SIG-M5 (cell line): ENCODE measurements at regions not wholly inside any gene's neighbourhood (a gene's known extent, or its start where the extent isn't known, plus 50 kb on each side); places are given as distances from the start of the nearest gene placed in this dataset.

ENCODE experiments used
- DNase-seq: peaks from one replicate; lab custom pipeline; 2025; lab: John Stamatoyannopoulos, UW

DNA sequence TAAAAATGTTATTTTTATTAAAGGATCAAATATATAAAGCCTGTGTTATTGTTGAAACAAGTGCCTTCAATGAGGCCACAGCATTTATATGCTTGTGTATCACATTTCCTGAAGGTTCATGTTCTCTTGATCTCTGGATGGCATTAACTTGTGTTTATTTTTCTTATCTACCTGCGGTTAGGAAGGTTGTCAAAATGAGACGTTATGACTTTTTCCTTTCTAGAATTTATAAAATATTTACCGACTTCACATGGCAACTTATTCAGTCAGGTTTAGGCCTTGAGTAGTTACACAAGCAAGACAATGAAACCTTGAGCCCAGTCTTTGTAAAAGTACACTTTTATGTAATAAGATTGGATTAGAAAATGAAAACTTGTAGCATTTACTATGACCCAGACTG, 196.4 kb upstream of the ACVR2A start:
- no peak for DNase-seq

DNA sequence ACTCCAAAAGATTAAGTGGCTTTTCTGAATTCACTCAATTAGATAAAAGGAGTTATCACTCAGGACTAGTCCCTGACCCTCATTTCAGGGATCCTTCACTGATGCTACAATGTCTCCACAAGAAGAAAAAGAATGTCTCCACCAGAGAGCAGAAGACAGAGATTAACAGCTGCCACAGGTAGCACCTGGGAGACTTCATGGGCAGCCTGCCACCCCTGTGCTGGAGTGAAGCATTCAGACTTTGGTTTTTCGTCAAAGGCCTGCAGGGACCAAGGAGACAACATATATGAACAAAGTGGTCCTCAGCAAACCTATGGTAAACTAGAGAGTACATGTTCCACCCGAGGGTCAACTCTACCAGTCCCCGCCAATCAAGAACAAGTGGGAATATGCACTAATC, 197.0 kb upstream of the ACVR2A start:
- DNase-seq: no peak

DNA sequence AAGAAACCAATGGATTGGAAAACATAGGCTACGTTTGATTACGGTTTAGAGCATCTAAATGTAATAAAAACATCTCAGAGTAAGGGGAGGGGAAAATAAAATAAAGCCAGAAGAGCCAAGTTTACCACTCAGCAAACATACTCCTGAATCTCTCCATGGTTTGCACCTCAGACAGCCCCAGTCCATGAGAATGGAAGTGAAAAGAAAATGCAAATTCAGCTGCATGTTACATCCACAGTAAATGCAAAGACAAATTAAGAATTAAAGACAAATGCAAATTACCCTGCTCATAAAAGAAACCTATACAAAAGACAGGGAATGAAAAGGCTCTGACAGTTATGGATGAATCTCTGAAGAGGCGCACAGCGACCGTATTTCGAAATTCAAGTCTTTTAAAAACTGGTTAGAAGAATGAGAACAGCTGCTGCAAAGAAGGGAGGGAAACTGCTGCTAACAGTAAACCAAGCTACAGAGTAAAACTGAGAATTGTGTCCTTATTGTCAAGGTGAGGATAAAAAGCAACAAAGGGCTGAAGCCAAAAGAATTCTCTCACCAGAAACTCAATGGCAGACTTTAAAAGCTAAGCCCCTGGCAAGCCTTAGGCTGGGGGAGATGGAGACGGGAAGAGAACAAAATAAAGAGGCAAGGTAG, 197.9 kb upstream of the ACVR2A start:
- DNase-seq: no peak

DNA sequence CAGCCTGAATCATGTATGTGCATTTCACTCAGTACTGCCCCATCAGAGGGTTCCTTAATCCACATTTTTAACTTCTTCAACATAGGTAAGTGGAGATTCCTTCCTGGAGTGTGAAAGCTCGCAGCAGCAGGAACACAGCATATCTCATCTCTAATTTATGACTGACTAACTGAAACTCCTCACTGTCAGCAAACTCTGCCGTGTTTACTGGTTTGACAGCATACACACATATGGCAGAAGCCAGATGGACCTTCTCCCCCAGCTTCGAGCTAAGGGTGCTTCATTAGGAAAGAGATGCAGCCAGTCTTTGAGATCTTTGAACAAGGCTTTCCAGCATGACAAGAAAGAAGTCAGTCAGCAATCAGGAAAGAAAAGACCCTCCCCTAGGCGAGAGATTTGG, 200.3 kb upstream of the ACVR2A start:
- no peak for DNase-seq

DNA sequence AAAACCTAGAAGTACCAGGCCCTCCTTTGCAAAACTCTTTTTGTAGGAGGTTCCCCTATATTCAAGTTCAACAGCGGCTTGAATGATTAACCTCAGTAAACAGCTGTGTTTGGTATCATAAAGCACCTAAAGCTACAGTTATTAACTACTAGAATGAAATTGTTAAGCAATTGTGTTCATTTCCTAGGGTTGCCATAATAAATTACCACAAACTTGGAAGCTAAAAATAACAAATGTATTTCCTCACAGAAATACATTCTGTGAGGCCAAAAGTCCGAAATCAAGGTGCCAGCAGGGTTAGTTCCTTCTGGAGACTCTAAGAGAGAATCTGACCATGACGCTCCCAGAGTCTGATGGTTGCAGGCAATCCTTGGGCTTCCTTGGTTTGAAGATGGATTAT, 202.1 kb upstream of the ACVR2A start:
- no peak for DNase-seq

DNA sequence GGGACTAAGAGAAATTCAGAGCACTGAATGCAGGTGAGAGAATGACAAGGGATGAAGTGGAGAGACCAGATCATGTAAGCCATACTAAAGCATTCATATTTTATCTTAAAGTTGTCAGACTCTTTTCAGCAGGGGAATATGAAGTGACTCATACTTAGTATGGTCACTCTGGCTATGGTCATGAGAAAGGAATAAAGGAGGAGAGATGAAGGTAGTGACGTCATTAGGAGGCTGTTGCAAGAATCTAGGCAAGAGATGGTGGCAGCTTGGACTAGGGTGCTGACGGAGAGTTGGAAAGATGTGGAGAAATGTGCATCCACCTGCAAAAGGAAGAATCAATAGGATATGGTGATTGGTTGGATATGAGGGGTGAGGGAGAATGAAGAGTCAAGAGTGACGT, 203.2 kb upstream of the ACVR2A start:
- no peak for DNase-seq

DNA sequence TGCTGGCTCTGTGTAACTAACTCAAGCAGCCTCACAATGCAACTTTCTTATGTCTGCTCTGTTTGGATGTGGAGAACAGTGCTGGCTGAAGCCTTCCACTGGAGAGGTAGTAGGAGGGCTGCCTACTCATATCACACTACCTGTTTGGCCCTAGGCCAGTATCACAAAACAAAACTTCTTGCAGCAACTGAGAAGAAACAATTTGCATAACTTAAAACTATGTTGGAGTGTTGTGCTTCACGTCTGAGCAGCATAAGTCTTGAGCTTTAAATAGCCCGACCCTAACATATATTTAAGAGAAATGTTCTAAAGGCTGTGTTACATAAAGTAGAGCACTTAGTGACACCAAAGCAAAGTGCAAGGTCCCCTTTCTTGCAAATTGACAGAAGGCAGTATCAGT, 204.9 kb upstream of the ACVR2A start:
- no peak for DNase-seq

DNA sequence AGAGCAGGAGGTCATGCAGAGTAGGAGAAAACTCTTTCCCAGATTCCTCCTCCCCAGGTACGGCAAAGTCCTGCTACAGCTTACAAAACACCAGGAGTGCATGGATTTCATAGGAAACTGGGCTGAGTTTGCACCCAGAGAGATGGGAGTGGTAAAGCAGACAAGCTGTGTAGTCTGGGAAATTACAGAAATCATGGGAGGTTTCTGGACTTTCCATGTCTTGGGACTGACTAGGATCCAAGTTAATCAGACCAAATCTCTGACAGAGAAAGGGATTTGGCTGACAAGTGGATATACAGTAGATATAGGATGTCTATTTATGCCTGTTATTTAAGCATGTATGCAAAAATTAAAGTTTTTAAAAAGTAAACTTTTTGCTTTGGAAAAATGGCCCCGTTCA, 205.4 kb upstream of the ACVR2A start:
- no peak for DNase-seq

DNA sequence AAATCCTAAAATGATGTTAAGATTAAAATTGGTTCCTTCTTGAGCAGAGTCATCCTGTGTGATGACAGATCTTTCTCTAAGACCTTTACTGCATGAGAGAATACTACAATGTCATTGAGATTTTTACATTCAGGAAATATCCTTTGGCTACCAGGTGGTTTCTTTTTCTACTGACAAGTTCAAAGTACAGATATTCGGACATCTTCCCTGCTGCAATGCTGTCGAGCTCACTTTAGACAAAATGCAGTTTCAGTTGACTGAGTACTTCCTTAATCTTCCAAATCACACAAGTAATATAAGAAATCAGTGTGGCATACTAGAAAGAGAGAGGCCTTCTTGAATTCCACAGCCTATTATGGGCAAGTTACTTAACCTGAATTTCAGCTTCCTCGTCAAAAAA, 207.9 kb upstream of the ACVR2A start:
- DNase-seq: no peak

DNA sequence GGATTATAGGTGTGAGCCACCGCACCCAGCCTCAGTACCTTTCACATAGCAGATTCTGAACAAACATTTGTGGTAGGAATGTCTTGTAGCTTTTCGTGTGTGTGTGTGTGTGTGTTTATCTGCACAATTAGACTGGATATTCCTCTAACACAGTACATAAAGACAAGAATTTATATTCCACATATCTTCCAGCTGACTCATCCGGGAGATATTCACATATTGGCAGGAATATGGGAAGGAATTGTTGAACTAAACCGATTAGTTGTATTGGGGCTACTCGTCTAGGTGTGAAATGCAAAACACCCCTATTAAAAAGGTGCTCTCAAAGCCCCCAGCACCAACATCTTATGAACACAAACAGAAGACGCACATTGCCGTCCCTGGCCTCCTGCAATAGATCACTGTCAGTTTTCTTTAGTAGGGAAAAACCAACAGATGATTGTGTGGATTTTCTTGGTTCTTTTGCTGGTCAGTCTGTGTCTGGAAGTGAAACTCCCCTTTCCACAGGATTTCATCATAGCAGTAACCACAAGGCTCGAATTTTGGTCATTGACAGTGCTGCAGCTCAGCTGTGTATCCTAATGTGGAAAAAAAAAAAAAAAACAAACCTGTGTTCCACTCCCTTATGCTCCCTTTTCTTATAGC, 208.5 kb upstream of the ACVR2A start:
- no peak for DNase-seq

DNA sequence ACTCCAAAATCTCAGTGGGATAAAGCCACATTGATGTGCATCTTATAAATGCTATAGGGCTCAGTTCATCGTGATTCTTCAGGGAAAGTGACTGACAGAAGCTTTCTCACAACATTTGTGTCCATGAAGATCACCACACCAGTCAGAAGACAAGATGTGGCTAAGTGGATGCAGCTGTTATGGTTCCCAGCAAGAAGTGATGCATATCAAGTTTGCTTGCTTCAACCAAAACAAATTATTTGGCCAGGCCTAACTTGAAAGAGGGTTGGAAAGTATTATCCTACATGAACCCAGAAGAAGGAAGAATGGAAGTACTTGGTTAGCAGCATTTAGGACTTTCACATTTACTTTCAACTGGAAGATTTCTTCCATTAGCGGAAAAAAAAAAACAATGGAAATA, 210.0 kb upstream of the ACVR2A start:
- DNase-seq: no peak

DNA sequence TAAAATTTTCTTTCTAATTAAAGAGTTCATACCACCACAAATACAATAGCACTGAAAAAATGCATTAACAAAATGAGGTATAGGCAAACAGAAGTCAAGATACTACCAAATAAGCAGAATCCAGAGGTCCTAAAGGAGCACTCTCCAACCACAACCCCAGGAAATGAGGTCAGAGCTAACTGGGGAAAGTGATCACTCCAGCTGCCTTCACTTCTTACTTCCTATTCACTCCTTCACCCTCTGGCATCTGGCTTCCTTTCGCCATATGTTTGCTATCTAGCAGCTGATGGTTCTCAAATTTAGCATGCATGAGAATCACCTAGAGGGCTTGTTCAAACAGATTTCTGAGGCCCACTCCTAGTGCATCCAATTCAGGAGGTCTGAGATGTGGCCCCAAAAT, 212.6 kb upstream of the ACVR2A start:
- no peak for DNase-seq

DNA sequence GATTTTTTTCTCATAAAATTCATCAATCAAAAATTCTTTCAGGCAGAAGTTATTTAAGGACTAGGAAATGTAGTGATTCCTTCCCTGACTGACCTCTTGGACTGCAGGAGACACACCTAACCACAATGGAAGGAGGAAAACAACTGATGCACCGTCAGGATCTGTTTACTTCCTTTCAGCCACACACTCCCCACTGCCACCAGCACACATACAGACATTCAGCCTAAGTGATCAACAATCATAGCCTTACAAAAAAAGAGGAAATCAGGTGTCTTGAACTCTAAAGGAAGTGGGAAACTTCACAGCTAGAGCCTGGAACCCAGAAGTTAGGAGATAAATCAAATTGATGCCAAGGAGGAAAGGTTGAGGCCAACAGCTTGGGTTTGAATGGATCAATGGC, 213.5 kb upstream of the ACVR2A start:
- DNase-seq: no peak

DNA sequence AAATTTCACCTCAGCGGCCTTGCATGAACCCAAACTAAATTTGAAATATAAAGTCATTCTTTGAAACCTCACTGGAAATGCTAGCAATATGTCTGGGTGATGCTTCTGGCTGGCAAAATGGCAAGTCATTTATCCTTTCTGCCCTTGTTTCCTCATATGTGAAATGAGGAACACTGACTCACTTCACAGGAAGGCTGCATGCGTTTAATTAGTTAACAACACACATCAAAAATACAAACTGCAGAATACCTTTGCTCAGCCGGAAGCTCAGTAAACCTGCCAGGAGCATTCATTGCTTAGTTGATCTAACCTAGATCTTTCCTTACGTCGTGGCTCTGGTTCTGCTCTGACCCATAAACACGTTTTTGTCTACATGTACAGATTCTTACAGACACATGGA, 214.2 kb upstream of the ACVR2A start:
- no peak for DNase-seq

DNA sequence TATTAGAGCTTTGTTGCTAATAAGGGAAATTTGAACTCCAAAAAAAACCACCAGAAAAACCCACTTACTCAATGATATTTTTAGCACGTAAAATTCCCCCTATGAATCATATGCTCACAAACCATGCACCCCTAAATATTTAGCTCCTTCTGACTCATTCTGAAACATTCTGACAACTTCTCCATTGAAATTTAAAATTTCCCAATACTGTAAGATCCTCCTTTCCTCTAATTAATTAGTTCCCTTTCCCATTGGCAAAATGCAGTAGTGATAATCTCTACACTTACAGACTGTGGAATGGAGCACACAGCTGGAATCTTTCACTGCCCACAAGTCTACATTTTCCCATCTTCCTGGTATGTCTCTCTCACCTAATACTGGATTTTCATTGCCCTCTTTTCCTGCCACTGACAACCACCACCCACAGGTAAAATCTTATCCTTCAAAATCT, 215.8 kb upstream of the ACVR2A start:
- DNase-seq: no peak

DNA sequence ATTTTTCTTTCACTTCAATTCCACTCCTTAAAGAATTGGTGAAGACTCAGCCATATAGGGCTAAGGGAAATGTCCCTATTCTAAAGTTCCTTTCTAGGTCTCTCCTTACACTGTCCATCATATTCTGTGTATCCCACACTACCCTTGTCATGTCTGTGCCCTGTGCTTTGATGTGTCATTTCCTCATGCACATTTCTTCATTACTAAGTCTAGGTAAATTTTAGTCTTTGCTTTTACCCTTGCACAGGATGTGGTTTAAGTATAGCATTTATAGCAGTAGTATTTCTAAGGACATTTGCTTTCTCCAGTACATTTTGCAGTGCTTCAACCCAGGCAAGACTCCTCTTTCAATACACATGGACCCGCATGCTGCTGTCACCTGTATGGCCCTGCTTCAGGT, 221.5 kb upstream of the ACVR2A start:
- DNase-seq: no peak

DNA sequence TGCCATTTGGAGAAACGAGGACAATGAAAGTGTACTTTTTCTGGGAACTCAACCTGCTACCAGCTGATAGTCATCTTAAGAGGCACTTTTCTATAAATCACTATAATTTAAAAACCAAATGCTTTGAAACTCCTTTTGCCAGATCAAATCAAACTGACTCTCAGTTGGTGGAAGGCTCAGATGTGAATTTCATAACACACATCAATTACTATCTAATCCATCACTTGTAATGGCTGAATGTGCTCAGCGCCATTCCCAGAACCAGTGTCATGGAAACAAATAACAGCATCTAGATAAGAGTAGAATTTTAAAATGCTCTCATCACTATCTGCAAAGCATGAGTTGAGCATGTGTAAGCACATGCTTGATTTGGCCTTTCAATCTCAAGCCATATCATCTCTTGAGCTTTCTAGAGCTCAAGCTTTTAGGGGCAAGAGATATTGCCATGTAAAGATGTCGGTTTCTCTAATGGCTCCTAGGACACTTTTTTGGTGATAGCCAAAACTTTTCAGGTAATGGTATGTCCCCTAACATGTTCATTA, 223.1 kb upstream of the ACVR2A start:
- DNase-seq: no peak

DNA sequence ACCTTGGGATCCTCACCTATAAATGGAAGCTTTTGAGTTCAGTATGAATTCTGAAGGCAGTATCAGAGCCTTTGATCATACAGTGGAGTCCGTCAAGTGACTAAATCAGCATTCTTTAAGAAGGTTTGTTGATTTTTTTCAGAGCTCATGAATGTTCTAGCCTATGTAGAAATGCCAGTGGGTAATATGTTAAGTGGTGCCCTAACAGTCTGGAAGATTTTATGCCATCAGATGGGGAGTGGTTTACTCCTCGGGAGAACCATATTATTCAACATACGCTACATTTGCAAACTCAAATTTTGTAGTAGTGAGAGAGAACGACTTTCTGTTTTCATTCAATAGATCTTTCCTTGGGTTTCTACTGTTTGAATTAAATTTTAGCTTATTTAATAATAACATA, 225.0 kb upstream of the ACVR2A start:
- DNase-seq: no peak

DNA sequence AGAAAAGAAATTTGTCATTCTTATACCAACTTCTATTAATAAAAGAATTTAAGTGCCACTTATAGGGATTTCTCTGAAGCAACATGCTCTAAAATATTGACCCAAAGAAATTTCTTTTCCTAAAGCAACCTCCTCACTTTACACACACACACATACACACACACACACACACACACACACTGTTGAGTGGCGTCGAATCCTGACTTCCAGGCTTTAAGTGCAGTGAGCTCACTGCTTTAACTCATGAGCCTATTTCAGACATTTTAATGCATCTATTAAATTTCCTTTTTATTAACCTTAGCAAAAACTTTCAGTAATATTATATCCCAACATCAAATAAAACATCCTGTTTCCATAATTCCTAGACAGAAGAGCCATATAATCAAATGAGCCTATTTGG, 229.1 kb upstream of the ACVR2A start:
- no peak for DNase-seq

DNA sequence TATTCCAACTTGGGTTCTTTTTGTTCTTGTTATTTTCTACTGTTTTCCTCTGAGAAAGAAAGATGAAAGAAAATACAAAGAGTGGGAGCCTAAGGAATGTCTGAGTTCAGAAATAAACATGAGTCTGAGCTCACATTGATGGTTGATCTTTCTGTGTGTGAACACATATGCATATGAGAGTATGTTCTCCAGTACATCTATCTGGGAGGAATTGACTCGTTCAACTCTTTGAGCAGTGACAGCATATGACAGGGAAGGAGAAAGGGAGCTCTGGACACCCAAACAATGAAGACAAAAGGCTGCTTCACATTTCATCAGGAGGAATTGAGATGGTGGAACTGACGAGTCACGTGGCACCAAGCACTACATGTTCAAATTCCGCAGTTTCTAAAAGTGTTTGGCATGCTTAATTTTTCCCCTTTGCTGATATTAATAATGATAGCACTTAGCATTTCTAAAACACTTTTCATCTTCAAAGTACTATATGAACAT, 229.8 kb upstream of the ACVR2A start:
- no peak for DNase-seq

DNA sequence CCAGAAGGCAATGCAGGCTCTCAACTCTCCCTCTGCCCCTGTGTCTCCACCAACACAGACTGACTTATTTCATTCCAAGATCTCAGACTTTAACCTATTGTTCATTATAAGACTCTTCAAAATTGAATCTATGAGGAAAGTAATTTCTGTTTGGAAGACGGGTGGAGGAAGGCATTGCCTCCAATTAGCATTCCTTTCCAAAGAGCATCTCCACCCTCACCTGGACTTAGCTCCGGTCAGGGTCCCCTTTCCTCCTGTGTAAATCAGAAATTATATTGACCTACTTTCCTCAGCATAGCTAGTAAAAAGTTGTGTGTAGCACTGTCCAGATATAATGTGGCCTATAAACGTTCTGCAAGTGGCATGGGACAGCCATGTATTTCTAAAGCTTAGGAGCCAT, 230.4 kb upstream of the ACVR2A start:
- no peak for DNase-seq

DNA sequence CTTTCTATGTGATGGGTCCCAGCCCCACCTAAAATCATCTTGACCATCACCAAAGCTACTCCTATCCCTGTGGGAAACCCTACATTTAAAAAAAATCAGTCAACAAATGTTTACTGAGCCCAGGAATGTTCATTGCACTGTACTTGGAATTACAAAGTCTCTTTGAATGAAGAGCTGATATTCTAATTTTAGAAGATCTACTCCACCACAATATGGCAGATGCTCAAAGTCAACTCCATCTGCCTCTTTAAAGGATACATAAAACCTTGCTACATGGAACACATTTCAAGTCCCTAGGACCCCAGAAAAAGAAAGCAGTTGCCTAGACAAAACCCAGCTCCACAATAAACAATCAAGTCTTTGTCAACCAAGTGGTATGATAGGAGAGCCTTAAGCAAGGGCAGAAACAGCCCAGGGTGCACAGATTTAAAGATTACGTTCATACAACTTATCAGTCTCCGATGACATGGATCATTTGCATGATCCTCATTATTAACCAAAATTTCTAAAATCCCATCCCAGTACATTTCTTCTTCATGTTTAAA, 234.3 kb upstream of the ACVR2A start:
- no peak for DNase-seq

DNA sequence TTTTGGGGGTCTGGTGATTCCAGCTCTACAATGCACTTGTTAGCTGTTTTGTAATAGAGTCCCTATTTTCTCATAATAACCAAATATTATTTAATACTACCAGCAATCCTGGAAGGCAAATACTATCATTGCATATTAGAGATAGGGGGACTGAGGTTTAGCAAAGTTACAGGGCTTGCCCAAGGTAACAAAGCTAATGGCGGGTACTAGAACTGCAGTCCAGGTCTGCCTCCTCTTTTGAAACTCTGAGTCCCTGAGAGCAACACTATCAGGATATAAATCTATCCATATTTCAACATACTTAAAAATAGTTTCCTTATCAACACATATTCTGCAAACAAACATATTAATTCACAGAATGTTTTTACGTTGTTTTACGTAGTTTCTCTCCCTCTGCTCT, 235.5 kb upstream of the ACVR2A start:
- DNase-seq: no peak

DNA sequence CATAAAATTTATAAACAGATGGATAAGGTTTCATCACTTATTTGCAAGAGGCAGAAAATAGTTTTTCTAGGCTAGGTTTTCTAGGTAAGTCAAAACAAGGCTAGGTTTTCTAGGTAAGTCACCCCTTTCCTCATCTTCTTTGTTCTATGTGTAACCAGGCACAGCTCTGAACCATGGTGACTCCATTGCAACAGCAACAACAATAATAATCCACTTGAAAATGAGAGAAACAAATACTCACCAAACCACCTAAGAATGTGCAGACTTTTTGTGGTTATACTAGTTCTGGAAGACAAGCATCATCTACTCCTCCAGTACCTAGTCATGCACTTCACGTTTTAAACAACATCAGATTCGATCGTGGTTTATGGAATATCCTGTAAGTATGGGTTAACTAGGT, 237.4 kb upstream of the ACVR2A start:
- DNase-seq: no peak
